ENCODE measurements at regions not wholly inside any gene's neighbourhood (a gene's known extent, or its start where the extent isn't known, plus 50 kb on each side); places are given as distances from the start of the nearest gene placed in this dataset.

- no peak overlapping the region for H3K27ac ChIP-seq
- TF ChIP-seq EZH2phosphoT487 (IDR thresholded peaks at IDR 0.05; ENCODE audit: insufficient read depth, low read depth) (no peak), EZH2 (IDR thresholded peaks at IDR 0.05; ENCODE audit: insufficient read depth, poor library complexity, severe bottlenecking) (no peak)
- no peaks in the 10 kb centered on the region for H3K36me3 ChIP-seq (ENCODE audit: low read depth)
- no peaks in the 10 kb centered on the region for H3K9me2 ChIP-seq (ENCODE audit: insufficient read depth)
- H3K4me1 ChIP-seq (ENCODE audit: insufficient read depth) = no peaks in the 10 kb centered on the region
- H3K79me2 ChIP-seq (ENCODE audit: insufficient read depth) = no peaks in the 10 kb centered on the region
- WGBS, 2 experiments (ENCODE audit: low coverage in 1 of 2, low lambda C conversion rate in 2 of 2, missing lambda C conversion rate in 2 of 2) = 11 to 12% methylated on average over 4 of the region's 4 CpGs
- no peak overlapping the region for H2AFZ ChIP-seq
- no peak overlapping the region for H3K9ac ChIP-seq
- H3K4me3 ChIP-seq = no peak overlapping the region
- H4K20me1 ChIP-seq (ENCODE audit: insufficient read depth) = no peaks in the 10 kb centered on the region
- no peak overlapping the region for H3K4me2 ChIP-seq (ENCODE audit: unreplicated experiment)
- 0 out of 2 replicates have a peak, but pooled peaks cover 9% of the 10 kb centered on the region for H3K27me3 ChIP-seq (replicated peaks; ENCODE audit: insufficient read depth)
- no peak for DNase-seq
- H3K9me3 ChIP-seq (ENCODE audit: low read depth) = no peaks in the 10 kb centered on the region
- in situ Hi-C loops (cut with MboI) = no loop called here
- no peaks in the 10 kb centered on the region for H3F3A ChIP-seq (ENCODE audit: insufficient read depth)
Observed at GRCh38 chr3:130823241-130823884, 70.5 kb upstream of the ATP2C1 start.

GRCh38 chr3:130823996-130824395 is 69.9 kb upstream of the ATP2C1 start:
- Histone ChIP-seq H4K20me1 (ENCODE audit: insufficient read depth) (no peaks in the 10 kb centered on the region), H3K9me3 (ENCODE audit: low read depth) (no peaks in the 10 kb centered on the region), H3F3A (ENCODE audit: insufficient read depth) (no peaks in the 10 kb centered on the region), H3K79me2 (ENCODE audit: insufficient read depth) (no peaks in the 10 kb centered on the region), H3K36me3 (ENCODE audit: low read depth) (no peaks in the 10 kb centered on the region), H3K27me3 (replicated peaks; ENCODE audit: insufficient read depth) (0 out of 2 replicates have a peak, but pooled peaks cover 9% of the 10 kb centered on the region), H3K9me2 (ENCODE audit: insufficient read depth) (no peaks in the 10 kb centered on the region), H3K4me1 (ENCODE audit: insufficient read depth) (no peaks in the 10 kb centered on the region), H3K4me2 (ENCODE audit: unreplicated experiment) (no peak overlapping the region), H3K4me3 (no peak overlapping the region), H3K9ac (no peak overlapping the region), H2AFZ (no peak overlapping the region), H3K27ac (no peak overlapping the region)
- DNase-seq = no peak
- 0 to 4% methylated on average over 1 of the region's 1 CpG for WGBS, 2 experiments (ENCODE audit: low coverage in 1 of 2, low lambda C conversion rate in 2 of 2, missing lambda C conversion rate in 2 of 2)
- TF ChIP-seq EZH2 (IDR thresholded peaks at IDR 0.05; ENCODE audit: insufficient read depth, poor library complexity, severe bottlenecking) = no peak
- no peak for TF ChIP-seq EZH2phosphoT487 (IDR thresholded peaks at IDR 0.05; ENCODE audit: insufficient read depth, low read depth)
- in situ Hi-C loops (cut with MboI) = no loop called here

- no peaks in the 10 kb centered on the region for H4K20me1 ChIP-seq (ENCODE audit: insufficient read depth)
- no peak overlapping the region for H3K27ac ChIP-seq
- no peak for DNase-seq
- H3K9ac ChIP-seq = no peak overlapping the region
- WGBS, 2 experiments (ENCODE audit: low coverage in 1 of 2, low lambda C conversion rate in 2 of 2, missing lambda C conversion rate in 2 of 2) = 38 to 67% methylated on average over 2 of the region's 2 CpGs
- H3K36me3 ChIP-seq (ENCODE audit: low read depth) = no peaks in the 10 kb centered on the region
- H3K9me2 ChIP-seq (ENCODE audit: insufficient read depth) = no peaks in the 10 kb centered on the region
- no peak overlapping the region for H3K4me3 ChIP-seq
- no peaks in the 10 kb centered on the region for H3K4me1 ChIP-seq (ENCODE audit: insufficient read depth)
- H3K79me2 ChIP-seq (ENCODE audit: insufficient read depth) = no peaks in the 10 kb centered on the region
- no peaks in the 10 kb centered on the region for H3F3A ChIP-seq (ENCODE audit: insufficient read depth)
- 0 out of 2 replicates have a peak, but pooled peaks cover 9% of the 10 kb centered on the region for H3K27me3 ChIP-seq (replicated peaks; ENCODE audit: insufficient read depth)
- in situ Hi-C loops (cut with MboI) = no loop called here
- no peak overlapping the region for H3K4me2 ChIP-seq (ENCODE audit: unreplicated experiment)
- no peak overlapping the region for H2AFZ ChIP-seq
- TF ChIP-seq EZH2 (IDR thresholded peaks at IDR 0.05; ENCODE audit: insufficient read depth, poor library complexity, severe bottlenecking) = no peak
- no peak for TF ChIP-seq EZH2phosphoT487 (IDR thresholded peaks at IDR 0.05; ENCODE audit: insufficient read depth, low read depth)
- no peaks in the 10 kb centered on the region for H3K9me3 ChIP-seq (ENCODE audit: low read depth)
Observed at GRCh38 chr3:130825762-130826299, 68.1 kb upstream of the ATP2C1 start.

- no peak for DNase-seq
- H3K27ac ChIP-seq = no peak overlapping the region
- no peak for TF ChIP-seq EZH2phosphoT487 (IDR thresholded peaks at IDR 0.05; ENCODE audit: insufficient read depth, low read depth)
- no peak for TF ChIP-seq EZH2 (IDR thresholded peaks at IDR 0.05; ENCODE audit: insufficient read depth, poor library complexity, severe bottlenecking)
- H2AFZ ChIP-seq = no peak overlapping the region
- no peaks in the 10 kb centered on the region for H4K20me1 ChIP-seq (ENCODE audit: insufficient read depth)
- H3K36me3 ChIP-seq (ENCODE audit: low read depth) = no peaks in the 10 kb centered on the region
- no peaks in the 10 kb centered on the region for H3K79me2 ChIP-seq (ENCODE audit: insufficient read depth)
- no peaks in the 10 kb centered on the region for H3K9me3 ChIP-seq (ENCODE audit: low read depth)
- in situ Hi-C loops (cut with MboI) = no loop called here
- no peak overlapping the region for H3K4me2 ChIP-seq (ENCODE audit: unreplicated experiment)
- H3K27me3 ChIP-seq (replicated peaks; ENCODE audit: insufficient read depth) = peaks cover 9% of the 10 kb centered on the region; the same call in 1 of the 2 replicates
- WGBS, 2 experiments (ENCODE audit: low coverage in 1 of 2, low lambda C conversion rate in 2 of 2, missing lambda C conversion rate in 2 of 2) = 50 to 51% methylated on average over 4 of the region's 4 CpGs
- H3K4me3 ChIP-seq = no peak overlapping the region
- H3K9ac ChIP-seq = no peak overlapping the region
- H3K4me1 ChIP-seq (ENCODE audit: insufficient read depth) = no peaks in the 10 kb centered on the region
- H3K9me2 ChIP-seq (ENCODE audit: insufficient read depth) = no peaks in the 10 kb centered on the region
- no peaks in the 10 kb centered on the region for H3F3A ChIP-seq (ENCODE audit: insufficient read depth)
Observed at GRCh38 chr3:130826516-130827182, 67.2 kb upstream of the ATP2C1 start.
